Vagina (tissue), 2 donors: ENCODE measurements at regions not wholly inside any gene's neighbourhood (a gene's known extent, or its start where the extent isn't known, plus 50 kb on each side); places are given as distances from the start of the nearest gene placed in this dataset.

Source experiments
- CTCF ChIP-seq, 3 experiments: fragments of 450-650 bp in 2 of 3; fragments of 200-600 bp in 1 of 3; sonication (generic) in 1 of 3; IDR thresholded peaks; one replicate each; pipeline ENCODE4 v1.5.1; 2017 to 2019; ENCODE audit warnings: antibody characterized with exemption in 3 of 3, mild to moderate bottlenecking in 2 of 3, moderate library complexity in 2 of 3
- POLR2A ChIP-seq, 2 donors: fragments of 450-650 bp; IDR thresholded peaks; one replicate each; pipeline ENCODE4 v1.6.1; 2017; ENCODE audit warnings: antibody characterized with exemption in 2 of 2, mild to moderate bottlenecking in 2 of 2, moderate library complexity in 2 of 2
- POLR2AphosphoS5 ChIP-seq, 2 donors: sonication (generic); formaldehyde crosslinking; IDR thresholded peaks; one replicate each; pipeline ENCODE4 v1.9.0; 2017; ENCODE audit warnings: antibody characterized with exemption in 2 of 2, mild to moderate bottlenecking in 2 of 2, low read depth in 1 of 2; ENCODE audit not compliant: insufficient read depth in 1 of 2

DNA sequence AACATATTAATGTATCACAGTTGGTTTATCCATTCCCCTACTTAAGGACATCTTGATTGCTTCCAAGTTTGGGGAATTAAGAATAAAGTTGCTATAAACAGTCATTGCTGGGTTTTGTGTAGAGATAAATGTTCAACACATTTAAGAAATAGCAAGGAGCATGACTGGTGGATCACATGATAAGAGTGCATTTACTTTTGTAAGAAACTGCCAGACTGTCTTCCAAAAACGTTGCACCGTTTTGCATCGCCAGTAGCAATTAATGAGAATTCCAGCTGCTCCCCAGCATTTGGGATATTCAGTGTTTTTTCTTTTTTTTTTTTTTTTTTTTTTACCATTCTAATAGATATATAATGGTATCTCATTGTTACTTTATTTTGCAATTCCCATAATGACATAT, 695.7 kb upstream of the GJE1 start:
- TF ChIP-seq CTCF (IDR thresholded peaks at IDR 0.05) (no peak), POLR2A (IDR thresholded peaks at IDR 0.05) (no peak), POLR2AphosphoS5 (IDR thresholded peaks at IDR 0.05; ENCODE audit: insufficient read depth in 1 of 2, low read depth in 1 of 2) (no peak)
